GM19043 (cell line): ENCODE measurements at regions not wholly inside any gene's neighbourhood (a gene's known extent, or its start where the extent isn't known, plus 50 kb on each side); places are given as distances from the start of the nearest gene placed in this dataset.

Experiments used
- ATAC-seq: cut with Tn5 transposase; IDR thresholded peaks from one replicate; pipeline ENCODE4 v1.9.1; 2021; ENCODE audit warnings: low read depth; ENCODE audit not compliant: unreplicated experiment

GRCh38 chr15:98025237-98025636, 64.7 kb downstream of the ARRDC4 start:
- no peak for ATAC-seq

GRCh38 chr15:98034731-98035130, 74.2 kb downstream of the ARRDC4 start:
- ATAC-seq, result no peak

- no peak for ATAC-seq
Observed at GRCh38 chr15:98035134-98035533, 74.6 kb downstream of the ARRDC4 start.

- ATAC-seq, result no peak
Observed at GRCh38 chr15:98035577-98036010, 75.1 kb downstream of the ARRDC4 start.

- ATAC-seq, result no peak
Observed at GRCh38 chr15:98039596-98039995, 79.1 kb downstream of the ARRDC4 start.

GRCh38 chr15:98040146-98040545, 79.6 kb downstream of the ARRDC4 start:
- ATAC-seq, result no peak

- ATAC-seq, result no peak
Observed at GRCh38 chr15:98043160-98044014, 82.9 kb downstream of the ARRDC4 start.

GRCh38 chr15:98051734-98052133, 91.2 kb downstream of the ARRDC4 start:
- ATAC-seq, result no peak

- ATAC-seq, result no peak
Observed at GRCh38 chr15:98057453-98057852, 97.0 kb downstream of the ARRDC4 start.

- no peak for ATAC-seq
Observed at GRCh38 chr15:98062869-98063268, 102.4 kb downstream of the ARRDC4 start.

- ATAC-seq, result no peak
Observed at GRCh38 chr15:98063315-98063714, 102.8 kb downstream of the ARRDC4 start.

- ATAC-seq, result no peak
Observed at GRCh38 chr15:98063871-98064270, 103.4 kb downstream of the ARRDC4 start.

- ATAC-seq, result no peak
Observed at GRCh38 chr15:98067339-98067738, 106.8 kb downstream of the ARRDC4 start.

GRCh38 chr15:98069256-98069655, 108.8 kb downstream of the ARRDC4 start:
- ATAC-seq, result no peak

- ATAC-seq, result no peak
Observed at GRCh38 chr15:98070137-98070536, 109.6 kb downstream of the ARRDC4 start.

- no peak for ATAC-seq
Observed at GRCh38 chr15:98071786-98072185, 111.3 kb downstream of the ARRDC4 start.

GRCh38 chr15:98075441-98075840, 114.9 kb downstream of the ARRDC4 start:
- ATAC-seq, result no peak

GRCh38 chr15:98076021-98076816, 115.7 kb downstream of the ARRDC4 start:
- ATAC-seq, result no peak

- no peak for ATAC-seq
Observed at GRCh38 chr15:98077186-98077585, 116.7 kb downstream of the ARRDC4 start.

- ATAC-seq, result no peak
Observed at GRCh38 chr15:98080791-98081190, 120.3 kb downstream of the ARRDC4 start.

GRCh38 chr15:98083203-98083910, 122.9 kb downstream of the ARRDC4 start:
- ATAC-seq, result no peak
